ENCODE measurements at regions not wholly inside any gene's neighbourhood (a gene's known extent, or its start where the extent isn't known, plus 50 kb on each side); places are given as distances from the start of the nearest gene placed in this dataset.
A peak's percentile ranks its signal among the peaks of the same experiment; 100 is the strongest.
"Not testable (repeated sequence)": the region's sequence is repeated elsewhere in the genome, so short reads cannot be mapped to it uniquely, and the experiment has no call there.

- DNase-seq = peak; percentile 71 to 89
Observed at GRCh38 chr9:33623658-33624586, 99.9 kb downstream of the ANKRD18B start.

GRCh38 chr9:33628318-33628717, 104.3 kb downstream of the ANKRD18B start:
- DNase-seq = not testable (repeated sequence)

GRCh38 chr9:33628865-33629410, 104.9 kb downstream of the ANKRD18B start:
- DNase-seq = no peak

- peak; percentile 65 to 80 for DNase-seq
Observed at GRCh38 chr9:33633636-33634035, 109.6 kb downstream of the ANKRD18B start.

GRCh38 chr9:33637881-33638280, 113.8 kb downstream of the ANKRD18B start:
- DNase-seq = no peak

- DNase-seq = no peak
Observed at GRCh38 chr9:33638391-33638915, 114.4 kb downstream of the ANKRD18B start.

- peak in 1 of 2 experiments; percentile 13 for DNase-seq
Observed at GRCh38 chr9:33645706-33646105, 121.7 kb downstream of the ANKRD18B start.

DNA sequence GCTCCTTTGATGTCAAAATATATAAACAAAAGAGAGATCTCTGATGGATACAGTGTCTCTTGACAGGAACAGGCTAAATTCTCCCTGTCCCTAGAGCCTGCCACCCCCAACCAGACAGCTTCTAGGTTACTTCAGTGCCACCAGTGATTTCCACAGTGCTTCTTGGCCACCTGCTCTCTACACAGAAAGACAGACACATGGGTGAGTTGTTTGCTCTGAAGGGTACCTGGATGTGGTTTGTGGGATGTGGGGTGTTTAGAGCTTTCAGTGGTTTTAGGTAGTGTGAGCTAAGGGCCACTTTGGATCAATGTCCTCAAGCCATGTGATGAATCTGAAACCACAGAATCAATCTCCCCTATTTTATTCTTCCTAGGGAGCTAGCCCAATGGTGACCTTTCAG, 125.4 kb downstream of the ANKRD18B start:
- DNase-seq = no peak

GRCh38 chr9:33651125-33651524, 127.1 kb downstream of the ANKRD18B start:
- no peak for DNase-seq

DNA sequence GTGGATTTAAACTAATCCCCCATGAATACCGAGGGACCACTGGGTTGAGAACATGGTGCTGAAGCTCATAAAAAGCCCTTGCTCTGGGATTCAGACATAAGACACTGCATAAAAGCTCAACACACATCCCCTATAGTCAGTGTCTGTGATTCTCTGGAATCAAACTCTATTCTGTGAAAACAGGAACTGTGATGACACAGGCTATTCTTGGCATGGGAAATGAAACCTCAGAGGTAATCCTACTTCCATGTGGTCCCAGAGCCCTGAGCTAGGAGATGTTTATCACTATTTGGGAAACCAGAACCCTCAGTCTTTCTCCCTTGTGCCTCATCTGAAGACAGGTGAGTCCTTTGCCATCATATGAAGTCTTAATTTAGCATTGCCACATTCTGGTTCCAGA, 135.4 kb upstream of the PRSS3 start:
- DNase-seq = no peak

DNA sequence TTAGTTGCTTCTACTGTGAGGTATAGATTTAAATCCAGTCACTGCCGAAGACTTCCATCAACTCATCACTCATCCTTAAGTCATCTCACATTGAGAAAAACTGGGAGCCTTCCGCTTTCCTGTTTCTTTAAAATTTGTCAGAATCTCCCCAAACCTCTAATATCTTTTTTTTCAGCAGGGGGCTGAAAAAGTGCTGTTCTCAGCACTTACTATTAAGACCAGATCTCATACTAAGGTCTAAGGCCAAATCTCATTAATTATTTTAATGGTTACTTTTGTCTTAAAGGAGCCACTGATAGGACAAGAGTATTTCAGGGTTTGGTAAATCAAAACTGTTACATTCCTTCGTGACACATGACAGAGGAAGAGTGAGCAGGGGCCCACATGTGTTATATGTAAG, 134.6 kb upstream of the PRSS3 start:
- DNase-seq = no peak

- no peak for DNase-seq
Observed at GRCh38 chr9:33661176-33661575, 134.2 kb upstream of the PRSS3 start.

GRCh38 chr9:33662871-33663270, 132.5 kb upstream of the PRSS3 start:
- DNase-seq = no peak

- DNase-seq = not testable (repeated sequence)
Observed at GRCh38 chr9:33676194-33676745, 119.1 kb upstream of the PRSS3 start.

- peak; percentile 43 to 79 for DNase-seq
Observed at GRCh38 chr9:33676746-33677505, 118.4 kb upstream of the PRSS3 start.

- no peak for DNase-seq
Observed at GRCh38 chr9:33677506-33677809, 117.9 kb upstream of the PRSS3 start.

GRCh38 chr9:33677961-33678360, 117.4 kb upstream of the PRSS3 start:
- DNase-seq = no peak

GRCh38 chr9:33682551-33682950, 112.8 kb upstream of the PRSS3 start:
- no peak for DNase-seq

DNA sequence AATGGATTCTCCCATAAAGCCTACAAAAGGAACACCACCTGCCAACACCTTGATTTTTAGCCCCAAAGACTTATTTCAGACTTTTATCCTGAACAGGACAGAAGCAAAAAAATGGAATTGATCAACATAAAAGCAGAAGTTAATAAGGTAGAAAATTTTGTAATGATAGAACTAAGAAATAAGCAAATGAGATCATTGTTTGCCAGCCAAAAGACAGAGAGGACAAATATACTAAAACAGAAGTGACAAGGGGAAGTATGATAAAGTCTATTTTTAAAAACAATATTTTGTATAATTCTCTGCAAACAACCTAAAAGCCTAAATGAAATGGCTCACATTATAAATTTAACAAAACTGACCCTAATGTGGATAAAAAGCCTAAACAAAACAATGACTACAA, 110.5 kb upstream of the PRSS3 start:
- DNase-seq = no peak

- DNase-seq = peak; percentile 80 to 91
Observed at GRCh38 chr9:33686942-33687341, 108.4 kb upstream of the PRSS3 start.

DNA sequence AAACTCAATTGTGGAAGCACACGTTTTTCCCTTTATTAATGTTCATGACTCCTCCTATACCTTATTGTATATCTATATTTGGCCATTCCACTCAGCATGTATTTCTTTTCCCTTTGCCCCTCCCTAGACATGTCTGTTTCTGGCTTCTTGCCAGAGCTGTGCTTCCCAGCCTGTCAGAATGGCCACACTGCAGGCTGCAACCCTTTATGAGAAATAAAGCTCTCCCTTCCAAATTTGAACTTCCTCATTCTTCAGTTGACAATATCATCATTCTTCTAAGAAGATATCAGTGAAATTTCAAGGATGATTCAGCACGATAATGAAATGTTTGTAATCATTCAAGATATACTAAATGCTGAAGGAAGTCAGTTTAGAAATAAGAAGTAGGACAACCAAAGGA, 107.6 kb upstream of the PRSS3 start:
- DNase-seq = peak; percentile 33 to 58

GRCh38 chr9:33690143-33690933, 105.0 kb upstream of the PRSS3 start:
- DNase-seq = peak; percentile 40 to 75
